ENCODE measurements at regions not wholly inside any gene's neighbourhood (a gene's known extent, or its start where the extent isn't known, plus 50 kb on each side); places are given as distances from the start of the nearest gene placed in this dataset.
A peak's percentile ranks its signal among the peaks of the same experiment; 100 is the strongest.
"Not testable (repeated sequence)": the region's sequence is repeated elsewhere in the genome, so short reads cannot be mapped to it uniquely, and the experiment has no call there.

- DNase-seq (ENCODE audit: low read depth), result no peak
Measured at GRCh38 chr6:27674882-27675281, 202.0 kb upstream of the ZNF184 start.

- no peak for DNase-seq (ENCODE audit: low read depth)
Measured at GRCh38 chr6:27672113-27672799, 199.4 kb upstream of the ZNF184 start.

GRCh38 chr6:27669624-27670301 is 196.9 kb upstream of the ZNF184 start:
- DNase-seq (ENCODE audit: low read depth), result no peak

- DNase-seq (ENCODE audit: low read depth), result no peak
Measured at GRCh38 chr6:27669295-27669623, 196.4 kb upstream of the ZNF184 start.

GRCh38 chr6:27668442-27669294 is 195.8 kb upstream of the ZNF184 start:
- DNase-seq (ENCODE audit: low read depth), result peak; percentile 15

- DNase-seq (ENCODE audit: low read depth), result no peak
Measured at GRCh38 chr6:27667657-27668441, 194.9 kb upstream of the ZNF184 start.

- no peak for DNase-seq (ENCODE audit: low read depth)
Measured at GRCh38 chr6:27667016-27667656, 194.2 kb upstream of the ZNF184 start.

GRCh38 chr6:27662769-27663168 is 189.9 kb upstream of the ZNF184 start:
- DNase-seq (ENCODE audit: low read depth), result no peak

- DNase-seq (ENCODE audit: low read depth), result not testable (repeated sequence)
Measured at GRCh38 chr6:27662212-27662611, 189.3 kb upstream of the ZNF184 start.

- not testable (repeated sequence) for DNase-seq (ENCODE audit: low read depth)
Measured at GRCh38 chr6:27653143-27653825, 180.4 kb upstream of the ZNF184 start.

- DNase-seq (ENCODE audit: low read depth), result no peak
Measured at GRCh38 chr6:27651371-27651732, 178.4 kb upstream of the ZNF184 start.

GRCh38 chr6:27650620-27651370 is 177.9 kb upstream of the ZNF184 start:
- DNase-seq (ENCODE audit: low read depth), result no peak

GRCh38 chr6:27644528-27644927 is 171.6 kb upstream of the ZNF184 start:
- no peak for DNase-seq (ENCODE audit: low read depth)

- DNase-seq (ENCODE audit: low read depth), result no peak
Measured at GRCh38 chr6:27642744-27643456, 170.0 kb upstream of the ZNF184 start.

- not testable (repeated sequence) for DNase-seq (ENCODE audit: low read depth)
Measured at GRCh38 chr6:27635886-27636285, 163.0 kb upstream of the ZNF184 start.

- DNase-seq (ENCODE audit: low read depth), result not testable (repeated sequence)
Measured at GRCh38 chr6:27633221-27633688, 160.3 kb upstream of the ZNF184 start.

- no peak for DNase-seq (ENCODE audit: low read depth)
Measured at GRCh38 chr6:27631609-27631916, 158.7 kb upstream of the ZNF184 start.

- DNase-seq (ENCODE audit: low read depth), result no peak
Measured at GRCh38 chr6:27630727-27631608, 158.1 kb upstream of the ZNF184 start.

Data from stimulated activated CD4-positive, alpha-beta T cell treated with anti-CD3 and anti-CD28 coated beads, Interleukin-2, amount 100 ng/mL, for 4 hours (primary cell).